ENCODE measurements at regions not wholly inside any gene's neighbourhood (a gene's known extent, or its start where the extent isn't known, plus 50 kb on each side); places are given as distances from the start of the nearest gene placed in this dataset.

DNA sequence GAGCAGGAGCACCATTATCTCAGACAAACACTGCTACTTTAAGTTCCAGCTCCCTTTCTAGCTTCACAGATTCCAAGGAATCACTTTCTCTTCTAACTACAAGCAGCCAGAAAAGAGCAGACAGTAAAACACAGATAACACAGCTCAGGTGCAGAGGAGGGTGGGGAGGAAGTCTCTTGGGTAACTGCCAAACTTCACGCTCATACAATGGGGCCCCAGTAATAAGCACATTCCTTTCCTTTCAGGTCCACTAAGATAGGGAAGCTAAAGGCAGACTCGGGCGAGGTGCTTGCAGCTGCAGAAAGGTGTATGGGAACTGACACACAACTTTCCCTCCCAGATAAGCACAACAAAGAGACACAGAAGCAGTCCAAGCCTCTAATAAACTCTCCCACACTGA is 69.2 kb upstream of the OR9G4 start:
- FAIRE-seq, result no peak
- no peak for DNase-seq (ENCODE audit: insufficient read length, low spot score)
- no peak for TF ChIP-seq CTCF (IDR thresholded peaks at IDR 0.05; ENCODE audit: insufficient read depth, missing control alignments)

DNA sequence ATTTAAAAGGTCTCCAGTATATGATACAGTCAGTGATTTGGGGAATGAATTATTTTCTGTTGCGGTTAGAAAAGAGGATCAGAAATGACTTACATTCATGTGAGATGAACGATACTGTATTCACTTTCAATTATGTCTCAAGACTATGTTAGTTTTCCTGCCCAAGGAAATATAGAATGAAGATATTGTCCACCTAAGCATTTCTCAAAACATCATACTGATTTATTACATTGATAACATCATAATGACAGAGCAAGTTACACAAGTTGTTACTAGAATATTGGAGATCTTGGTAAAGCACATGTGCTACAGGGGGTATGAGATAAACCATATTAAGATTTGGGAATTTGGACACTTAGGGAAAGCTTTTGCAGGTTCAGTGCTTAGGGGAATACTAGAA is 67.8 kb upstream of the OR9G4 start:
- no peak for TF ChIP-seq CTCF (IDR thresholded peaks at IDR 0.05; ENCODE audit: insufficient read depth, missing control alignments)
- no peak for FAIRE-seq
- DNase-seq (ENCODE audit: insufficient read length, low spot score), result no peak

DNA sequence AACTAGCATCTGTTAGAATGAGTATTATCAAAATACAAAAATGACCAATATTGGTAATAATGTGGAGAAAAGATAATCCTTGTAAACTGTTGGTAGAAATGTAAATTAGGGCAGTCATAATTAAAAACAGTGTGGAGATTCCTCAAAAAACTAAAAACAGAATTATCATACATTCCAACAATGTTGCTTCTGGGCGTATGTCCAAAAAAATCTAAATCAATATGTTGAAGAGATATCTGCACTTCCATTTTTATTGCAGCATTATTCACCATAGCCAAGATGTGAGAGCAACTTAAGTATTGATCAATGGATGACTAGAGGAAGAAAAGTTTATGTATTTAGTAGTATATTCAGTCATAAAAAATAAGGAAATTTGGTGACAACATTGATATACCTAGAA is 59.8 kb upstream of the OR9G4 start:
- DNase-seq (ENCODE audit: insufficient read length, low spot score) (no peak), FAIRE-seq (no peak)
- no peak for TF ChIP-seq CTCF (IDR thresholded peaks at IDR 0.05; ENCODE audit: insufficient read depth, missing control alignments)

DNA sequence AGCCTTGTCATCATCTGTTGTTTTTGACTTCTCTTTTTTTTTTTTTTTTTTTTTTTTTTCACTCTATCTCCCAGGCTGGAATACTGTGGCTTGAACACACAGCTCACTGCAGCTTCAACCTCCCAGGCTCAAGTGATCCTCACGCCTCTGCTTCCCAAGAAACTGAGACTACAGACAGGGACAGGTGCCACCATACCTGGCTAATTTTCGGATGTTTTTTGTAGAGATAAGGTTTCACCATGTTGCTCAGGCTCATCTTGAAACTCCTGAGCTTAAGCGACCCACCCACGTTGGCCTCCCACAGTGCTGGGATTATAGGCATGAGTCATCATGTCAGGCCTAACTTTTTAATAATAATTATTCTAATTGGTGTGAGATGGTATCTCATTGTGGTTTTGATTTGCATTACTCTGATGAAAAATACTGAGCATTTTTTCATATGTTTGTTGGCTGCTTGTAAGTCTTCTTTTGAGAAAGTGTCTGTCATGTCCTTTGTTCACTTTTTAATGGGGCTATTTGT is 51.3 kb upstream of the OR9G4 start:
- no peak for DNase-seq (ENCODE audit: insufficient read length, low spot score)
- TF ChIP-seq CTCF (IDR thresholded peaks at IDR 0.05; ENCODE audit: insufficient read depth, missing control alignments), result no peak
- no peak for FAIRE-seq
